K562 (cell line): ENCODE measurements at regions not wholly inside any gene's neighbourhood (a gene's known extent, or its start where the extent isn't known, plus 50 kb on each side); places are given as distances from the start of the nearest gene placed in this dataset.

Experiments
- ATF7 ChIP-seq: fragments of 450-650 bp; IDR thresholded peaks from 2 replicates; pipeline ENCODE4 v1.7.1; 2014; ENCODE audit warnings: mild to moderate bottlenecking, moderate library complexity
- CEBPZ ChIP-seq: fragments of 150-350 bp; IDR thresholded peaks from 2 replicates; pipeline ENCODE4 v1.6.1; 2014; ENCODE audit warnings: low read depth, mild to moderate bottlenecking, low read length, borderline replicate concordance
- E2F8 ChIP-seq: fragments of 450-650 bp; IDR thresholded peaks from 2 replicates; pipeline ENCODE4 v1.7.1; 2018; ENCODE audit warnings: mild to moderate bottlenecking, low read depth; ENCODE audit not compliant: partially characterized antibody
- ETV6 ChIP-seq, 3 experiments: fragments of 150-350 bp in 1 of 3; sonication (generic) in 1 of 3; formaldehyde crosslinking in 1 of 3; IDR thresholded peaks; 2 replicates each; pipeline versions ENCODE4 v1.6.1 to v1.8.0; 2014 to 2022; ENCODE audit warnings: borderline replicate concordance in 2 of 3, low read depth in 2 of 3, antibody characterized with exemption in 1 of 3, low read length in 1 of 3, mild to moderate bottlenecking in 1 of 3, missing genetic modification reagents in 1 of 3
- HINFP ChIP-seq: fragments of 450-650 bp; conservative IDR thresholded peaks from 2 replicates; pipeline ENCODE4 v1.6.1; 2016; ENCODE audit warnings: missing genetic modification characterization, low read depth, mild to moderate bottlenecking, control low read depth, missing compliant biosample characterization
- KAT2B ChIP-seq: IDR thresholded peaks from one replicate; pipeline ENCODE4 v1.6.1; 2012; ENCODE audit warnings: low read depth, mild to moderate bottlenecking, control low read depth, inconsistent platforms, low read length, moderate library complexity
- TAF1 ChIP-seq: IDR thresholded peaks from 2 replicates; pipeline ENCODE4 v1.6.1; 2011; ENCODE audit warnings: mild to moderate bottlenecking, low read length, moderate library complexity; ENCODE audit not compliant: insufficient read depth, control insufficient read depth, severe bottlenecking; ENCODE audit errors: extremely low read depth
- U2AF2 ChIP-seq: fragments of 200-400 bp; formaldehyde crosslinking; optimal IDR thresholded peaks from 2 replicates; pipeline ENCODE3; 2017; ENCODE audit warnings: low read depth, mild to moderate bottlenecking, low read length
- ZNF121 ChIP-seq: sonication (generic); formaldehyde crosslinking; conservative IDR thresholded peaks from 2 replicates; pipeline ENCODE4 v1.8.0; 2022; ENCODE audit warnings: missing genetic modification reagents

- TF ChIP-seq E2F8 (no peak), HINFP (tag) (no peak), U2AF2 (no peak), TAF1 (no peak), CEBPZ (no peak), ATF7 (no peak), ETV6 (IDR thresholded peaks at IDR 0.05; ENCODE audit: borderline replicate concordance in 1 of 2, low read depth in 2 of 2, low read length in 1 of 2) (no peak), ETV6 (CRISPR knock-in tag; IDR thresholded peaks at IDR 0.05; ENCODE audit: borderline replicate concordance) (no peak), KAT2B (no peak), ZNF121 (CRISPR knock-in tag) (no peak)
These were observed 105.9 kb downstream of the ANKRD7 start (continued) for GRCh38 chr7:118330388-118330787.
